Endothelial cell of umbilical vein (primary cell): ENCODE measurements at regions not wholly inside any gene's neighbourhood (a gene's known extent, or its start where the extent isn't known, plus 50 kb on each side); places are given as distances from the start of the nearest gene placed in this dataset.

Experiments
- CTCF ChIP-seq, 2 donors: IDR thresholded peaks; 1 replicate in 1 of 2; 2 replicates in 1 of 2; pipeline ENCODE4 v1.5.1; 2011; ENCODE audit warnings: low read length in 2 of 2, mild to moderate bottlenecking in 2 of 2, moderate library complexity in 2 of 2, control low read depth in 1 of 2, inconsistent platforms in 1 of 2, low read depth in 1 of 2; ENCODE audit not compliant: insufficient read depth in 1 of 2; ENCODE audit errors: extremely low read depth in 1 of 2
- EZH2 ChIP-seq: IDR thresholded peaks from 2 replicates; pipeline ENCODE4 v1.6.1; 2012; ENCODE audit warnings: borderline replicate concordance, low read depth, mild to moderate bottlenecking, moderate library complexity, low read length, inconsistent platforms; ENCODE audit not compliant: severe bottlenecking
- FOS ChIP-seq: IDR thresholded peaks from 2 replicates; pipeline ENCODE4 v1.6.1; 2011; ENCODE audit warnings: mild to moderate bottlenecking, low read length, moderate library complexity, borderline replicate concordance; ENCODE audit not compliant: insufficient read depth
- GATA2 ChIP-seq: IDR thresholded peaks from 2 replicates; pipeline ENCODE4 v1.7.0; 2011; ENCODE audit warnings: low read depth, mild to moderate bottlenecking, moderate library complexity, mixed read lengths, low read length; ENCODE audit not compliant: insufficient read length, insufficient read depth
- JUN ChIP-seq: IDR thresholded peaks from 2 replicates; pipeline ENCODE4 v1.6.1; 2011; ENCODE audit warnings: borderline replicate concordance, low read depth; ENCODE audit not compliant: insufficient read length, insufficient read depth
- MAX ChIP-seq: IDR thresholded peaks from 2 replicates; pipeline ENCODE4 v1.6.1; 2011; ENCODE audit not compliant: insufficient read depth, insufficient read length
- MYC ChIP-seq: IDR thresholded peaks from one replicate; pipeline ENCODE4 v1.6.1; 2011; ENCODE audit warnings: mild to moderate bottlenecking, low read depth, low read length
- POLR2A ChIP-seq: IDR thresholded peaks from 2 replicates; pipeline ENCODE4 v1.6.1; 2012; ENCODE audit warnings: low read depth, mild to moderate bottlenecking, control low read depth, low read length
- POLR2AphosphoS5 ChIP-seq: IDR thresholded peaks from 2 replicates; pipeline ENCODE4 v1.6.1; 2012; ENCODE audit warnings: low read depth, mild to moderate bottlenecking, control low read depth, low read length, moderate library complexity; ENCODE audit not compliant: insufficient read depth

GRCh38 chr17:12545877-12546513 is 119.7 kb upstream of the MYOCD start:
- TF ChIP-seq CTCF (IDR thresholded peaks at IDR 0.05; ENCODE audit: extremely low read depth in 1 of 2, insufficient read depth in 1 of 2, low read depth in 1 of 2, low read length in 2 of 2), result peak; percentile 48 to 53
- no peak for TF ChIP-seq EZH2
- TF ChIP-seq POLR2A, result no peak
- no peak for TF ChIP-seq POLR2AphosphoS5
- TF ChIP-seq GATA2, result no peak
- TF ChIP-seq MAX, result no peak
- TF ChIP-seq MYC, result no peak
- no peak for TF ChIP-seq JUN
- TF ChIP-seq FOS, result no peak
